ENCODE measurements at regions not wholly inside any gene's neighbourhood (a gene's known extent, or its start where the extent isn't known, plus 50 kb on each side); places are given as distances from the start of the nearest gene placed in this dataset.

GRCh38 chr16:65781363-65781762, 585.1 kb upstream of the CDH5 start:
- no peak for DNase-seq

- DNase-seq = no peak
Observed at GRCh38 chr16:65779201-65779600, 587.3 kb upstream of the CDH5 start.

DNA sequence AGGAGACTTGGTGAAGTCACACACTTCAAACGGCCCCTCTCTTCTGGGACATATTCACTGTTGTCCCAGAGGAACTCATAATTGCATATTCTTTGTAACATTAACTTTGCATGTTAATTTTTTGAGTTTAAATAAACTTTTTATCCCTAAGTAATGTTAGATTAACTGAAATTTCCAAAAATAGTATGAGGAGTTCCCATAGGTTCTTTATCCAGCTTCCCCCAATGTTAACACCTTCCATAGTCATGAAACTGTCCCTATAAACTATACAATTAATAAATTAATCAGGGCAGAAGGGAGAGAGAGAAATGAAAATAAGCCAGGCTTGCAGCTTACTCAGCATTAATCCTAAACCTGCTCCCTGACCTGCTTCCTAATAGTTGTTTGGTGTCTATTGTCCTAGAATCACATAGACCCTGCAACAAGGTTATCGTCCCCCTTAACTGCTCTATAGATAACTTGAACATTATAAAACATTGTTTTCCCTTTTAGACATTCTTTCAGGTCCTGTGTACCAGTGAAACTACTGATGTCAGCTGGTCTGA, 589.8 kb upstream of the CDH5 start:
- DNase-seq = no peak

DNA sequence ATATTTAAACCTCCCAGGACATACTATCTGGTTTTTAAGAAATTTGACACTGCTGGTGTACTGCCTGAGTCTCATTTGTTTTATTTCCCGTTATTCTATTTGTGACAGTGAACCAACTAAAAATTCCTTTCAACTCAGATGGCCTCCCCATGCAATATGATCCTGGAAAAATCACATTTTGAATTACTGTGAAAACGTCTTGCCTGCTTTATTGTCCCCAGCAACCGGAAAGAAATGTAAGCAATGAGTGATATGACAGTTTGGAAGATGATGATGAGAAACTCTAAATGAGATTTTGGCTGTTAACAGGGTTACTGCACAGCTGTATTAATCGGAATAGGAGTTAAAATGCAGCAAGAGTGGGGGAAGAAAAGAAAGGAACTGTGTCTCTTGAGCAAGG, 590.7 kb upstream of the CDH5 start:
- DNase-seq = no peak

GRCh38 chr16:65774350-65774749, 592.1 kb upstream of the CDH5 start:
- DNase-seq = no peak

GRCh38 chr16:65773301-65773874, 593.1 kb upstream of the CDH5 start:
- no peak for DNase-seq

- no peak for DNase-seq
Observed at GRCh38 chr16:65772134-65772732, 594.3 kb upstream of the CDH5 start.

- DNase-seq = no peak
Observed at GRCh38 chr16:65771707-65772106, 594.8 kb upstream of the CDH5 start.

GRCh38 chr16:65770752-65771151, 595.7 kb upstream of the CDH5 start:
- no peak for DNase-seq

DNA sequence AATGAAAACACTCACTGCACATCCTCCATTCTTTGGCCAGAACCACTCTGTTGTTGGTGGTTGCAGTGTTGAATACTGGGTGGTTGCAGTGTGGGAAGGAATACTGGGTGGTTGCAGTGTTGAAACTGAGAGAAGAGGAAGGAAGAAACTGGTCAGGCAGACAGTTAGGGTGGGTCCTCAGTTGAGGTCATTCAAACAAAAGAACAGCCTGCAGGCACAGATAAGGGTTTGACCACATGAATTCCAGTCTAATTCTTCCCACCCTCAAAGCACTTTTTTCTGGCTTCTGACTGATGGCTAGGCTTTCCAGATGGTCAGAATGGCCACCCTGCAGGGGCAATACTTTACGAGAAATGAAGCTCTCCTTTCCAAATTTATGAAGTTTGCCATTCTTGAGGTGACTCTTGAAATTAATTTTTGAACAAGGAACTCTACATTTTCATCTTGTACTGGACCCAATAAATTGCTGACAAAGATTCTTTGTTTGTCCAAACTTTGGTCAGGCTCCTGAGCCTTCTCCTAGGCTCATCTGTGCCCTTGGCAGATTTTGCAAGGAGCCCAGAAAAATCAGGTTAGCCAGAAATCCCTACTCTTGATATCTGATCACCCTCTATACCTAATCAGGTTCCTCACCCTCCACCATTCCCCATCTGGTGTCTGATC, 596.6 kb upstream of the CDH5 start:
- DNase-seq = no peak

DNA sequence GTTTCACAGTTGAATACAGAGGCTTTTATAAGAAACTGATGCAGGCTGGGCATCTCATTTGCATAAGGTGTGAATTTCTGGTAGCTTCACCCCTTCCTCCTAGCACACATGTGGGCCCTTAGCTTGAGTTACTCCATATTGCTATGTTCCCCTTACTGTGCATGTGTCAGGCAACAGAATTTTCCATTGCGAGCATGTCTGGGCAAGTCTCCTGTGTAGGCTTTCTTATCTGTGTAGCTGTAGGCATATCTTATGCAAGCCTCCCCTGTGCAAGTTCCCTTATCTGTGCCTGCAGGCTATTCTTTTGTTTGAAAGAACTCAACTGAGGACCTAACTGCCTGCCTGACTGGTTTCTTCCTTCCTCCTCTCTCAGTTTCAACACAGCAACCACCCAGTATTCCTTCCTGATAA, 597.4 kb upstream of the CDH5 start:
- no peak for DNase-seq

GRCh38 chr16:65767125-65767524, 599.4 kb upstream of the CDH5 start:
- no peak for DNase-seq

DNA sequence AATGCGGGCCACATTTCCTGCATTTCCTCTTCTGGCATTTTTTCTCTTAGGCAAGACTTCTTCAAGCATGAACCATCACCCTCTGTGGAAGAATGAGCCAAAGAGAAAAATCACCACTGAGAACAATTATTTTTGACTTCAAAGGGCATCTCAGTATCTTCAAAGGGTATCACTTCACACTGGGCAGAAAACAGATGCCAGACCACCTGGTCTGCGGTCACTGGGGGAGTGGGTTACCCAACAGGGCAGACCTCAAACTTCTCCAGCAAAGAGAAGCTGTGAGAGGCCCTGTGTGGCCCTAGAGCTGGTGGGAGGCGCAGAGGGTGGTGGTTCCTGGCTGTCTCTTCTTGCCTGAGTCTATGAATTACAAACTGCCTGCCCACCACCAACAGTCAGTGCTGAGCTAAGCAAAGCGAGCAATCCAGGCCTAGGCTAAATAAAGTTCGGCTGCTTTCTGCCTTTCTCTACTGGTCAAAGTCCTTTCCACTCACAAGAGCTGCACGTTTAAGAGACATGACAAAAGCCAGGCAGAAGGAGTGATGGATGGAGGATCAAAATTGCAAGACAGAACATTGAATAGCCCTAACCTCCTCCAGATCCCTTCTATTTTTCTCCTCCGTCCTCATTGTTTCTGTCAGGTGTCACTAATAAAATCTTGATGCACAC, 602.7 kb upstream of the CDH5 start:
- no peak for DNase-seq

DNA sequence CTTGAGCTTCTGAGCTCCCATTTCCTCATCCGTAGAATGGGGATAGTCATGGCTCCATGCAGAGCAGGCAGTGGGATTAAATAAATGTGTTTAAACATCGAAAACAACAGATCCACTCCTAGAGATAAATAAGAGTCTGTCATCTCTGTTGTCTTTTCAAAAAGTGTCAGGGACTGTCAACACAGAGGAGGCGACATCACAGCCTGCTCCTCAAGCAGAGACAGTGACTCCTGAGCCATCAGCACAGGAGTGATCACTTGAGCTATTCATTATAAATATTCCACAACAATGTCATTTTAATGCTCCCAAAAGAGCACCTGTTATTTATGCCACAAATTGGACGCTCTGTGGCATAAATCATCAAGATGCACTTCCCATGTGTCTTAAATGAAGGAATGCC, 605.6 kb upstream of the CDH5 start:
- DNase-seq = no peak

DNA sequence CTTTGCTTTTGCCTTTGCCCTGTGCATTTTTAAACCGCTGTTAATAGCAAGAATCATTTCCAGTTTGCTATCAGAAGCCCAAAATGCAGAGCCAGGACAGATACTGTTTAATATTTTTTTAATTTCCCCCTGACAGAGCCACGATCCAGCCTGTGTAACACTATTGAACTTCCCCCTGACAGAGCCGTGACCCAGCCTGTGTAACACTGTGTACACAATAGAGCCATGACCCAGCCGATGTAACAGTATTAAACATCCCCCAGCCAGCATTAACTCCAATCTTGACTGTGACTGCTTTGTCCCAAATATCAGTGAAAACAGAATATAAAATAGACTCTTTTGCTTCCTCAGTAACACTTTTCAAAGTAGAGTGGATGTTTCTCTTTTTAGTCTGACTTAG, 607.9 kb upstream of the CDH5 start:
- DNase-seq = no peak

DNA sequence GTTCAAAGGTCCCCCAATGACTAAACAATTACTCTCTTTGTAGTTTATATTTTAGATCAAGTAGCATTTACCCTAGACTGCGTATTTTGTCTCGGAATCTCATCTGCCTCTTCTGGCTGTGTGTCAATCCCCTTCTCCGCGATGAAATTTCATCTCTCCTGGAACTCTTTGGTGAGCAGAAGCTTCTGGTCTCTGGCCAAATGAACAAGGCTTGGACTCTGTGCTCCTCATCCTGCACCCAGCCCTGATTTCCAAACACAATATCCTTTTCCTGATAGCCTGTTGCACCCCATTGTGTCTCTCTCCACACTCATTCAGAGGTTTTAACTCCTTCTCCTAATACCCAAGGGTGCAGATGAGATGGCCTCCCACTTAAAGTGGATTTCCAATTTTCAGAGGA, 609.4 kb upstream of the CDH5 start:
- DNase-seq = no peak

DNA sequence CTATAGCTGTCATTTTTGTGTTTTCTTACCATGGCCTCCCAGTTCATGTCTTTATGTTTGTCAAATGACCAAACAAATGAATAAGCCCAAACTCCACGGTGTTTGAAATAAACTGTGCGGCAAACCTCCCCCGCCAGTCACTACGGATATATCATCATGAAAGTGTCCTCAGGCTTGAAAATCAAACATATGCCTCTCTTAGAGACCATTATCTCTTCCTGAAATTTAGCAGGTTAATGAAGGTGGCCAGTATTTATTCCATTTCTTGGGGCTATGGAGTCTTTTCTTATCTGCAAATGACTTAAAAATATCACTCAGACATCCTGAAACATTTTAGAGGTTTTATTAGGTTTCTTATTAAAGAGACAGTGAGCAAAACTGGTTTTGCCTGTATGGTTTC, 610.3 kb upstream of the CDH5 start:
- DNase-seq = no peak

DNA sequence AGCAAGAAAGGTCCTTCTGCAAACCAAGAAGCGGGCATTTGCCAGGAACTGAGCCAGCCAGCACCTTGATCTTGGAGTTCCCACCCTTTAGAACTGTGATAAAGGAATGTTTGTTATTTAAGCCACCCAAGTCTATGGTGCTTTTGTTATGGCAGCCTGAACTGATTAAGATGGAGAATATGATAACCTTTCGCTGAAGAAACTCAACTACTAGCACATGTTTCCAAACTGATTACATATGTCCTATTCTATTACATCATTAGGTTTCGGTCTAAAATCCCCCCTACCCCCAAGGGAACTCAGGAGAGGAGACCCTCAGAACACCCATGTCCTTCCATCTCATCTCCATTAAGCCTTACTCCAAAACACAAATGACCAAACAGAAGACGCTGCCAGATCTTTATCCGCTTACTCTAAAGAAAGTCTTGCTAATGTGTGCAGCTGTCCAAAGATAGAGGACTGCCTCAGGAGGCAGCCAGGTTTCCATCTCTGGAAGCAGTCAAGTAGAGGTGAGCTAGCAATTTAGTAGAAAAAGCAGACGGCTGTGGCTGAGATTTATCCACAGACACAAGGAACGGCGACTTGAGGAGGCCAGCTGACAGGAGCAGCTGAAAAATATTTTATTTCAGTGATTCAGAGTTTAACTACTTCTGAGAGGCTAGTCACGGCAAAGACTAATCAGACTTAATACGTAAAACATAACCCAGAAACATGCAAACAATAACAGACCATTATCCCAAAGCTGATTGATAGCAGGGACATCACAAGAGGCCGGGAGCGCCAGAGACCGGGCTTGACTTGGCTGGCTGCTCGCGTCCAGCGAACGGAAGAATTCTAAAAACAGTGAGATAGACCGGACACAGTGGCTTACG, 611.4 kb upstream of the CDH5 start:
- DNase-seq = no peak

- no peak for DNase-seq
Observed at GRCh38 chr16:65752522-65752844, 614.0 kb upstream of the CDH5 start.

GRCh38 chr16:65751622-65752521, 614.6 kb upstream of the CDH5 start:
- no peak for DNase-seq

GRCh38 chr16:65749506-65749905, 617.0 kb upstream of the CDH5 start:
- DNase-seq = no peak

GRCh38 chr16:65746941-65747340, 619.5 kb upstream of the CDH5 start:
- DNase-seq = no peak
